Peyer's patch (tissue), 4 donors: ENCODE measurements at regions not wholly inside any gene's neighbourhood (a gene's known extent, or its start where the extent isn't known, plus 50 kb on each side); places are given as distances from the start of the nearest gene placed in this dataset.

Source experiments
- POLR2A ChIP-seq, 2 donors: fragments of 450-650 bp; IDR thresholded peaks; one replicate each; pipeline ENCODE4 v1.5.1; 2017; ENCODE audit warnings: antibody characterized with exemption in 2 of 2, mild to moderate bottlenecking in 2 of 2, moderate library complexity in 2 of 2
- TF ChIP-seq, protein P1 (sequence below), 6 experiments: fragments of 450-650 bp in 4 of 6; fragments of 200-600 bp in 2 of 6; sonication (generic) in 1 of 6; IDR thresholded peaks; one replicate each; pipeline ENCODE4 v1.5.1; 2017 to 2019; ENCODE audit warnings: antibody characterized with exemption in 6 of 6, mild to moderate bottlenecking in 3 of 6, moderate library complexity in 1 of 6

DNA sequence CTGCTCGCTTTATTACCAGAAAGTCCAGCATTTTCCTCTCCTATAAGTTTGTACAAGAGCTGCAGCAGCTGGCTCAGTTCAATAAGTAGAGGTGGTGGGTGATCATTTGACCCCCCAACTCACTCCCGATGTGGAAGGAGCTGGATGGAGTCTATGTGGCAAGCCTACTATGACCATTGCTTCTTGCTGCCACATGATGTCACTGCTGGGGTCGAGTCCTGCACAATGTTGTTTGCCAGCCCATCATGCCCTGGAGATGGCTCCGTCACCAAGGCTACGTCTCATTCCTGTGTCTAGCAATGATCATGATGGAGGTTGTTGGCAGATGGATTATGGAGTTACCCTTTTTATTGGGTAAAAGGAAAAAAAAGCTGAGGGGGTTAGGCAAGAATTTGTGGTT is 266.3 kb downstream of the PSAT1 start:
- TF ChIP-seq, protein P1, sequence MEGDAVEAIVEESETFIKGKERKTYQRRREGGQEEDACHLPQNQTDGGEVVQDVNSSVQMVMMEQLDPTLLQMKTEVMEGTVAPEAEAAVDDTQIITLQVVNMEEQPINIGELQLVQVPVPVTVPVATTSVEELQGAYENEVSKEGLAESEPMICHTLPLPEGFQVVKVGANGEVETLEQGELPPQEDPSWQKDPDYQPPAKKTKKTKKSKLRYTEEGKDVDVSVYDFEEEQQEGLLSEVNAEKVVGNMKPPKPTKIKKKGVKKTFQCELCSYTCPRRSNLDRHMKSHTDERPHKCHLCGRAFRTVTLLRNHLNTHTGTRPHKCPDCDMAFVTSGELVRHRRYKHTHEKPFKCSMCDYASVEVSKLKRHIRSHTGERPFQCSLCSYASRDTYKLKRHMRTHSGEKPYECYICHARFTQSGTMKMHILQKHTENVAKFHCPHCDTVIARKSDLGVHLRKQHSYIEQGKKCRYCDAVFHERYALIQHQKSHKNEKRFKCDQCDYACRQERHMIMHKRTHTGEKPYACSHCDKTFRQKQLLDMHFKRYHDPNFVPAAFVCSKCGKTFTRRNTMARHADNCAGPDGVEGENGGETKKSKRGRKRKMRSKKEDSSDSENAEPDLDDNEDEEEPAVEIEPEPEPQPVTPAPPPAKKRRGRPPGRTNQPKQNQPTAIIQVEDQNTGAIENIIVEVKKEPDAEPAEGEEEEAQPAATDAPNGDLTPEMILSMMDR (IDR thresholded peaks at IDR 0.05), result no peak
- no peak for TF ChIP-seq POLR2A (IDR thresholded peaks at IDR 0.05)
